ENCODE measurements at regions not wholly inside any gene's neighbourhood (a gene's known extent, or its start where the extent isn't known, plus 50 kb on each side); places are given as distances from the start of the nearest gene placed in this dataset.

GRCh38 chr2:139225961-139226360, 445.8 kb upstream of the NXPH2 start:
- no peak overlapping the region for H3K4me3 ChIP-seq (ENCODE audit: low read depth, low read length)
- TF ChIP-seq CTCF (IDR thresholded peaks at IDR 0.05; ENCODE audit: borderline replicate concordance, insufficient read depth, low read depth, low read length): no peak

- TF ChIP-seq CTCF (IDR thresholded peaks at IDR 0.05; ENCODE audit: borderline replicate concordance, insufficient read depth, low read depth, low read length): no peak
- no peak overlapping the region for H3K4me3 ChIP-seq (ENCODE audit: low read depth, low read length)
Measured at GRCh38 chr2:139218181-139218580, 438.0 kb upstream of the NXPH2 start.

- no peak overlapping the region for H3K4me3 ChIP-seq (ENCODE audit: low read depth, low read length)
- no peak for TF ChIP-seq CTCF (IDR thresholded peaks at IDR 0.05; ENCODE audit: borderline replicate concordance, insufficient read depth, low read depth, low read length)
Measured at GRCh38 chr2:139217641-139218040, 437.5 kb upstream of the NXPH2 start.

GRCh38 chr2:139216435-139216834, 436.2 kb upstream of the NXPH2 start:
- TF ChIP-seq CTCF (IDR thresholded peaks at IDR 0.05; ENCODE audit: borderline replicate concordance, insufficient read depth, low read depth, low read length): no peak
- H3K4me3 ChIP-seq (ENCODE audit: low read depth, low read length): no peak overlapping the region

GRCh38 chr2:139214801-139215200, 434.6 kb upstream of the NXPH2 start:
- TF ChIP-seq CTCF (IDR thresholded peaks at IDR 0.05; ENCODE audit: borderline replicate concordance, insufficient read depth, low read depth, low read length): no peak
- H3K4me3 ChIP-seq (ENCODE audit: low read depth, low read length): no peak overlapping the region

GRCh38 chr2:139209586-139209985, 429.4 kb upstream of the NXPH2 start:
- H3K4me3 ChIP-seq (ENCODE audit: low read depth, low read length): no peak overlapping the region
- TF ChIP-seq CTCF (IDR thresholded peaks at IDR 0.05; ENCODE audit: borderline replicate concordance, insufficient read depth, low read depth, low read length): no peak

GRCh38 chr2:139201516-139201915, 421.3 kb upstream of the NXPH2 start:
- H3K4me3 ChIP-seq (ENCODE audit: low read depth, low read length): no peak overlapping the region
- no peak for TF ChIP-seq CTCF (IDR thresholded peaks at IDR 0.05; ENCODE audit: borderline replicate concordance, insufficient read depth, low read depth, low read length)

Measured in GM12875 (cell line).